ENCODE measurements at regions not wholly inside any gene's neighbourhood (a gene's known extent, or its start where the extent isn't known, plus 50 kb on each side); places are given as distances from the start of the nearest gene placed in this dataset.

- DNase-seq: no peak
Observed at GRCh38 chr1:232271991-232272589, 357.8 kb downstream of the SIPA1L2 start.

- DNase-seq: no peak
Observed at GRCh38 chr1:232271299-232271698, 358.6 kb downstream of the SIPA1L2 start.

- DNase-seq: no peak
Observed at GRCh38 chr1:232269988-232270387, 359.9 kb downstream of the SIPA1L2 start.

- DNase-seq: no peak
Observed at GRCh38 chr1:232267837-232268598, 361.9 kb downstream of the SIPA1L2 start.

- DNase-seq: no peak
Observed at GRCh38 chr1:232267092-232267836, 362.7 kb downstream of the SIPA1L2 start.

GRCh38 chr1:232263452-232263851 is 366.5 kb downstream of the SIPA1L2 start:
- no peak for DNase-seq

GRCh38 chr1:232262991-232263390 is 366.9 kb downstream of the SIPA1L2 start:
- DNase-seq: no peak

GRCh38 chr1:232260861-232261260 is 369.1 kb downstream of the SIPA1L2 start:
- no peak for DNase-seq

GRCh38 chr1:232260045-232260444 is 369.9 kb downstream of the SIPA1L2 start:
- DNase-seq: no peak

GRCh38 chr1:232259333-232259732 is 370.6 kb downstream of the SIPA1L2 start:
- no peak for DNase-seq

GRCh38 chr1:232252546-232253118 is 377.3 kb downstream of the SIPA1L2 start:
- no peak for DNase-seq

GRCh38 chr1:232250838-232251237 is 379.1 kb downstream of the SIPA1L2 start:
- no peak for DNase-seq

- DNase-seq: no peak
Observed at GRCh38 chr1:232249861-232250777, 379.8 kb downstream of the SIPA1L2 start.

GRCh38 chr1:232249339-232249738 is 380.6 kb downstream of the SIPA1L2 start:
- DNase-seq: no peak

- DNase-seq: no peak
Observed at GRCh38 chr1:232248276-232248820, 381.6 kb downstream of the SIPA1L2 start.

GRCh38 chr1:232247669-232248068 is 382.3 kb downstream of the SIPA1L2 start:
- no peak for DNase-seq

- DNase-seq: no peak
Observed at GRCh38 chr1:232244426-232244825, 385.5 kb downstream of the SIPA1L2 start.

GRCh38 chr1:232239998-232240397 is 389.9 kb downstream of the SIPA1L2 start:
- DNase-seq: no peak

- DNase-seq: no peak
Observed at GRCh38 chr1:232239522-232239921, 390.4 kb downstream of the SIPA1L2 start.

GRCh38 chr1:232238009-232238408 is 391.9 kb downstream of the SIPA1L2 start:
- no peak for DNase-seq

- DNase-seq: no peak
Observed at GRCh38 chr1:232227306-232227705, 402.6 kb downstream of the SIPA1L2 start.

- DNase-seq: peak in 1 of 2 donors; percentile 21
Observed at GRCh38 chr1:232226197-232226712, 403.7 kb downstream of the SIPA1L2 start.

Measured in CD4-positive, alpha-beta T cell treated with Interleukin-4 for 1 hour (primary cell).